GM19395 (cell line): ENCODE measurements at regions not wholly inside any gene's neighbourhood (a gene's known extent, or its start where the extent isn't known, plus 50 kb on each side); places are given as distances from the start of the nearest gene placed in this dataset.
"Not testable (repeated sequence)": the region's sequence is repeated elsewhere in the genome, so short reads cannot be mapped to it uniquely, and the experiment has no call there.

Experiments
- ATAC-seq: cut with Tn5 transposase; IDR thresholded peaks from one replicate; pipeline ENCODE4 v1.9.1; 2021; ENCODE audit warnings: mild to moderate bottlenecking, moderate library complexity; ENCODE audit not compliant: unreplicated experiment

DNA sequence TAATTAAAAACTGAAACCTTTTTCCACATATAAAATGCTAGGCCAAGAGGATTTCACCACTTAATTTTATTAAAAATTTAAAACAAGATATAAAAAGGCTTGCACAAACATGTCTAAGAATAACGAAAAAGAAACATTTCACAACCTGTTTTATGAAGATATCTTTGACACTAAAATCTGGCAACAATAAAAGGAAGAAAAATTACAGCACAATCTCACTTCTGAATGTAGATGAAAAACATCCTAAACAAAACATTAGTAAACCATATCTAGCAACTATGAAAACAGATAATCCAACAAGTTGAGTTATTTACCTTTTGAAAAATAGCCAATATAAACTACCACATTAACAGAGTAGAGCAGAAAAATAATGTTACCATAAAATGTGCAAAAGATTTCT lies 185.4 kb upstream of the MMADHC start:
- ATAC-seq: no peak

DNA sequence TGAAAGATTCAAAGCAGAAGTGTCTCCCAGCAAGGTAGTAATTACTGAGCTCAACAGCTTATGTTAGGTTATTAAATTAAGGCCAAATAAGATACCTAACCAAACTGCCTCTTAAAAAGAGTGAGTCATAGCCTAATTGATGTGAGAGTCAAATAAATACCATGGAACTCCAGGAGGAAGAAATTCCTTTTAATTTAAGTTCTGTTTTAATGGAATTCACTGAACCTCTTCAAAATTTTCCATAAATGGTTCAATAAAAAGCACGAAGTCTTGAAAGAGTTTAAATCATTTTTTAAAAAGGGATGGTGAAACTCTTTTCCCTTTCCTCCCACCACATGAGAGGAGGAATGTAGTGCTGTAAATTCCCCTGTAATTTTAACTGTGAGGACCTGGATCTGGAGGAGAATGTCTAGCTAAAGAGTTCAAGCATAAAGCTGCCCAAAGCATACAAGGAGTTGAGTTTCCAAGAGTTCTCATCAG lies 180.8 kb upstream of the MMADHC start:
- no peak for ATAC-seq

DNA sequence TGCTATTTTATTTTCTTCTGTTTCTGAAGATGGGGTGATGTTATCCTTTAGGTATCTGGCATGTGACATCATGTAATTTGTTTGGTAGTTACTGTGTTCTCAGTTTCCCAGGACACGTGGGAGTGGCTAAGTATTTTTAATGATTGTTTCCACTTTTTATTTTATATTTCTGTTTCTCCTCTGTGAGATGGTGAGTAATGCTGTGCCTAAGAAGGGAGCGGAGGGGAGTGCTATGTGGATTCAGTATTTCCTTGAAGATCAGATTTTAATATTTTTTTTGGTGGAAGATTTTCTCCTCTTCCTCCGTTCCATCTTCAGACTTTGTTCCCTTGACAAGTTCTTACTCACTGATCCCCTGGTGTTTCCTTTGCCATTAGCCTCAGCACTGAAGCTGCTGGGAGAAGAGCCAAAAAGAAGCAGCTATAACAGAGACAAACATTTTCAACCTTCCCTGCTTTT lies 180.0 kb upstream of the MMADHC start:
- ATAC-seq: no peak

DNA sequence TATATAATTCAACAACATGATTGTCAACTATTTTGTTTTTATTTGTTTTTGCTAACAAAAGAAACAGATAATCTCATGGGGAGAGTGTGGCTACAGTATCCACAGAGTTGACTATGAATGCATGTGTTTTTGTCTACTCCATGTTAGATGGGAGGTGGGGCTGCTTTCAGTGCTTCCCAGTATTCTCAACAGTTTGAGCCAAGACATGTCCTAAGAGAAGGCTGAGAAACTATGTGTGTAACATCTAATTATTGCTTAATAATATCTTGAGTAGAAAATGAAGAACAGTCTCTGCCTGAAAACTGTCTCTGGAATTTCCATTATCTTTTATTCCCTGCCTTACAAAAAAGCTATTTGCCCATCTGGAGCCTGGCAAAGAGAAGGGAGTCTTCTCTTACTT lies 178.8 kb upstream of the MMADHC start:
- no peak for ATAC-seq

DNA sequence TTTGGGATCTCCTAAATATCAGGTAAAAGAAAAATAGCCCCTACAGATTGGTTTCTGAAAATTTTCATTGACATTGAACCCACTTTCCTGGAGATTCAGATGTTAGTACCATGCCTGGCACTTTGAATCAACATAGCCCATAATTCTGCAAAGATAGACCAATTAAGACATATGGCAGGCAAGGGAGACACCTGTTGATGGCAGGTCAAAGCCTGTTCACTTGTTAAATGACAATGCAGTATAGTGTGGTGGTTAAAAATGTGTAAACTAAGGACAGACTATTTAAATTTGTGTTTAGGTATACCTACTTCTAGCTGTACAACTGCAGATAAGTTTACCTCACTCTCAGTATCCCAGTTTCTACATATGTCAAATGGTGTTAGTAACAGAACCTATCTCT lies 178.1 kb upstream of the MMADHC start:
- ATAC-seq: no peak

DNA sequence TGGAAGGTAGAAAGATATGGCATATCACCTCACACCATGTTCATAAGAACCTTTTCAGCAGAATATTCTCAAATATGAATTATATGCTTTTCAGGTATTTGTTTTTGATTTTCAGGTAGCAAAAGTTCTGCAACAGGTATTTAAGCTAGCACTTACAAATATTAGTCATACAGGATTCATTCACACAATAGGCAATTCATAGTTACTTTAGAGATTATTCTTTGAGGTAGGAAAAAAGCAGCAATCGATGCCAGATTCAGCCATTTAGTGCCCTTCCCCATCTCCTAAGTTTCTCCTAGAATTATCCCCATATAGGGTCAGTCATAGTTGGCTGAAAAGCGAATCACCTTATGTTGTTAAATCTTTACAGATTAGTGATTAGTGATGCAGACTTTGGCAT lies 177.4 kb upstream of the MMADHC start:
- no peak for ATAC-seq

DNA sequence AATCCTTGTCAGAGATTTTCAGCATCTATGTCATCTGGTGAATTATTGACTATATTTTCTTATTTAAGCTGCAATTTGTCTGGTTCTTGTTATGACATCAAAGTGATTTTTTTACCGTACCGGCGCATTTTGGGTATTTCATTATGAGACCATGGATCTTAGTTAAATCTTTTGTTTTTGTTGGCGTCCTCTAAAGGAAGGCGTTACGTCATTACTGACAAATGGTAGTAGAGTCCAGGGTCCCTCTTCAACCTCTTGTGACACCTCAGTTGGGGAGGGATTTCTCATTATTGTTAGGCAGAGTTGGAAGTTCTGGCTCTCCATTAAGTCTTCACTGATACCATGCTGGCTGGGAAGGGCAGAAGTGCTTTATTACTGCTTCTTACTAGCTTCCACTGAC lies 175.8 kb upstream of the MMADHC start:
- no peak for ATAC-seq

DNA sequence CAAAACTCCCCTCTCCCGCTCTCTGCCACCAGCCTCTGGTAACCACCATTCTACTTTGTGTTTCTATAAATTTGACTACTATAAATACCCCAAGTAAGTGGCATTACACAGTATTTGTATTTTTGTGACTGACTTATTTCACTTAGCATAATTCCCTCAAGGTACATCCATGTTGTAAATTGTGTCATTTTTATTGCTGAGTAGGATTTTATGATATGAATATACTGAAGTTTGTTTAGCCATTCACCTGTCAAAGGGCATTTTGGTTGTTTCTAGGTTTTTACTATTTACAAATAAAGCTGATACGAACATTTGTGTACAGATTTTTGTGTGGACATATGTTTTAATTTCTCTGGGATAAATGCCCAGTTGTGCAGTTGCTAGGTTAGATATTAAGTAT lies 174.0 kb upstream of the MMADHC start:
- no peak for ATAC-seq

DNA sequence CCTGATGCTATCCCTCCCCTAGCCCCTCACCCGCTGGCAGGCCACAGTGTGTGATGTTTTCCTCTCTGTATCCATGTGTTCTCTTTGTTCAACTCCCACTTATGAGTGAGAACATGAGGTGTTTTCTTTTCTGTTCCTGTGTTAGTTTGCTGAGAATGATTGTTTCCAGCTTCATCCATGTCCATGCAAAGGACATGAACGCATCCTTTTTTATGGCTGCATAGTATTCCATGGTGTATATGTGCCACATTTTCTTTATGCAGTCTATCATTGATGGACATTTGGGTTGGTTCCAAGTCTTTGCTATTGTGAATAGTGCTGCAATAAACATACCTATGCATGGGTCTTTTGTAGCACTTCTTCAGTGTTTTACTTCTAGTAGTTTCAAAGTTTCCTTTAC lies 171.8 kb upstream of the MMADHC start:
- not testable (repeated sequence) for ATAC-seq

DNA sequence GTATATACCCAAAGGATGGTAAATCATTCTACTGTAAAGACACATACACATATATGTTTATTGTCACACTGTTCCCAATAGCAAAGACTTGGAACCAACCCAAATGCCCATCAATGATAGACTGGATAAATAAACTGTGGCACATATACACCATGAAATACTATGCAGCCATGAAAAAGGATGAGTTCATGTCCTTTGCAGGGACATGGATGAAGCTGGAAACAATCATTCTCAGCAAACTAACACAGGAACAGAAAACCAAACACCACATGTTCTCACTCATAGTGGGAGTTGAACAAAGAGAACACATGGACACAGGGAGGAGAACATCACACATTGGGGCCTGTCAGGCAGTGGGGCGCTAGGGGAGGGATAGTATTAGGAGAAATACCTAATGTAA lies 167.1 kb upstream of the MMADHC start:
- ATAC-seq: not testable (repeated sequence)

DNA sequence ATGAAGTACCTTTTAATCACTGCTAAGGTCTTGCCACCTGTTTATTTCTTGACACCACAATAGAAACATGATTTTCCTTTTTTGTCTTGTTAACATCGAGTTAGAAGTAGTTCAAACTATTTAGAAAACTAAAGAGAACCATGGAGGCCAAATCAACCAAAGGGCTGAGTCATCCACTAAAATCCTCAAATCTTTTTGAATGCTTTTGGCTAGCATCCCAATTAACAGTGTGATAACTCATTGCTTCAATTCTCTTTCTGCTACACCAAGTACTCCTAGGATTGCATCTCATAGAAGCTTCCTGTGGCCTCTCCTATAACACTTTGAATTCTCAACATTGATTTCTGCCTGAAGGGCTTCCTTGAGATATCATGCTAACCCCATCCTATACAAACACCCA lies 159.9 kb upstream of the MMADHC start:
- ATAC-seq: no peak

DNA sequence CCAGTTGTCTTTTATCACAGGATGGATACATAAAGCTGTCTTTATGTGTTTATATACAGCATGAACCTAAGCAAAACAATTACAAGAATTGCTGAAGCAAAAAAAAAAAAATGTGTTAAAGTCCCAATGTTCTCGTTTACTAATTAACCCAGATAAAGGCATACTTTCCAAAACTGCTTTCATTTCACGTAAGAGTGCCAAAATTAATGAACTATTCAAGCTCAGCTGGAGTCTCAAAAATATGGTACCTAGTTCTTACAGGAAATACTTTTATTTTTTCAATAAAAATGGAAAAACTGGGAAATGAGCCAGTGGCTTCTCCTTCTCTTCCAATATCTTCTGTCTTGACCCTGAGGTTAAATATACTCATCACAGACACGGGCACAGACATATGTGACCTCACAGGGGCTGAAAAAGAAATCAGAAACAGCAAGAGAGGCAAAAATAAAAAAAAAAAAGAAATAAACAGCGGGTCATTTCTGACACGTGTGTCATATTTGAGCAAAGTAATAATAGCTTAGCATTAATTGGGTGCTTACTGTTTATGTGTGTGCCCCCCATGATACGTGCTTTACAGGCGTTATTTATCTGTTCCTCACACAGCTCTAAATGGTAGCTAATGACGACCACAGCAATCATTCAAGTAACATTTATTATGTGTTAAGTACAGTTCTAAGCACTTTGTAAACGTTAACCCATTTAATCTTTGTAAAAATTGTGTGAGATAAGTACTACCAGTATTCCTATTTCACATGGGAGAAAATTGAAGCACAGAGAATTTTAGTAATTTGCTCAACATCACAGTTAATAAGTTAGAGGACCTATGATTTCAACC lies 158.0 kb upstream of the MMADHC start:
- ATAC-seq: no peak

DNA sequence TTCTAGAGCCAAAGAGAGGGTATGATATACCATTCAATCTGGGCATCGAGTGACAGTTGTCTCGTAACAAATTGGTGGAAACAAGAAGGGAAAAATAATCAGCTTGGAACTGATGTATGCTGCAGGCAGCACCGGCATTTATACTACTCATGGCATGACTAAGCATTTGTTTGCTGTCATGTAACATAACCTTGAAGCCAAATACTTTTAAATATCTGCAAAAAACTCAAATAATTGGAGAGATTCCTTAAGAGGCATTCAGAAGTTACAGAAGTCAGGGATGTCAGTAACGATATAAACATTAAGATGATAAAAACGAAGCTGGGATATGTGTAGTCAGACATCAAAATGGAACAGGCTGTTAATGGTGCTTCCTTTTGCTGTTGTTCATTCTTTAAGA lies 157.3 kb upstream of the MMADHC start:
- no peak for ATAC-seq

DNA sequence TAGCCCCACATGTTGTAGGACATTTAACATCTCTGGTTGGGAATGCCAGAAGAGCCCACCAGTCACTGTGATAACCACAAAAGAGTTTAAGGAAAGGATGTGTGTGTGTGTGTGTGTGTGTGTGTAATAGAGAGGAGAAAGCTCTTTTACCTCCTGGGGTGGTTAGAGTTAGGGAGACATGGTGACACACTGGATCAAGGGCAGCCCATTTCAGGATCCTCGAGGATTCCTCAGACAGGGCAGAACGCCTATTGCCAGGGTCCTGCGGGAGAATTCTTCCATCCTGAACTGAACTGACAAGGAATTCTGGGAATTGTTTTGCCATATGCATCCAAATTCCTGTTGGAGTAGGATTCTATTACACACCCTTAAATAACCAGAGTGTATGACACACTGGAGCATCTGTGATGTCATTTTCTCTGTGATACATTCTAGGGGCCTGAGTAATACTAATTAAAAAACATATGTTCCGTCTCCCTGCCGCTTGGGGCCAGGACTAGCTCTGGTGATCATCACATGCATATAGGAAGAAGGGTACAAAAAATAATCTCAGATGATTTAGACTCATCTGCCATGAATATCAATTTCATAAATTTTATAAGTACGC lies 156.4 kb upstream of the MMADHC start:
- no peak for ATAC-seq

DNA sequence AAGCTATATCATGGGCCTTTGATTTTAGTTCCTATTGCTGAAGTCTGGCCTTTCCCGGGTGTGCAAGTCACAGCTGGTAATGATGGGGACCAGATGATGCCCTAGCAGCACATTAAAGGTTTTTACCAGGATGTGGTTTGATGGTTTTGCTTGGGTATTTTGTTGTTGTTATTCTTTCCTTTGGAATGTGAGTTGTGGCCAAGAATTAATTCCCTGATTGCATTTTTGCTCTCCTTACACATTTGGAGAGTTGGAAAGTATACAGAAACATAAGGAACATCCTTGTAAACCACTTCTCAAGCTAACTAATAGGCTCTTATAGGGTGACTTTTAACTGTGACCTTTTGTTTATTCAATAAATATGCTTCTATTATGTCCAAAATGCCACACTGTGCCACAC lies 154.1 kb upstream of the MMADHC start:
- ATAC-seq: no peak

DNA sequence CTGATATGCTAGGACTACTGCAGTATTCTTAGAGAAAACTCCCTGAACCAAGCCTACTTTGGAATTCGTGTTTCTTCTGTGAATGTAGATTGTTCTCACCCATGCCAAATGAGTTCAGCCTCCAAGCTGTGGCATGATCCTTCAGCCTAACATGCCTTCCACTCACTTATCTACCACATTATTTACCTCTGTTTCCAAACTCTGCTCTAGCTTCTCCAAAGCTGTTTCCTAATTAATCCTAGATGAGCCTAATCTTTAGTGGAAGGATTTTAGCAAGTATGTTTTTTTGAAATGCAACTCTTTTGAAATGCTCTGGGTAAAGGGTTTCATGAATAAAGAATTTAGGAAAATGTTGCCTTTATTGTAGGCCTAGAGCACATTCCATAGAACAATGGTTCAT lies 152.9 kb upstream of the MMADHC start:
- no peak for ATAC-seq

DNA sequence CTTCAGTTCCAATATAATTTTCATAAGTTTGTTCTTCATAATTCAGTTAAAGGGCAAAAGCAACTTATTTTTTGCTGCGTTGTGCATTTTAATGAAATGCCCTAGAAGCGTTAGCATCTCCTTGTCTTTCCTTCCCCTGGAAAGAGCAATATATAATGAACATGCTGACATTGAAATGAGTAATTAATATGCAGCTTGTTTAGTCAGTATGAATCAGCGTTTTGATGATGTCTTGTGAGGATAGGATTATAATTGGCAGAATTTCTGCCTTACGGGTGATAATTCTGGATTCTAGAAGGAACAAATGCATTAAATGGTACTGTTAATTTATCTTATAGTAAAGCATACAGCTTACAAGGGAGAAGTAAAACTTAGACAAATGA lies 152.3 kb upstream of the MMADHC start:
- no peak for ATAC-seq

DNA sequence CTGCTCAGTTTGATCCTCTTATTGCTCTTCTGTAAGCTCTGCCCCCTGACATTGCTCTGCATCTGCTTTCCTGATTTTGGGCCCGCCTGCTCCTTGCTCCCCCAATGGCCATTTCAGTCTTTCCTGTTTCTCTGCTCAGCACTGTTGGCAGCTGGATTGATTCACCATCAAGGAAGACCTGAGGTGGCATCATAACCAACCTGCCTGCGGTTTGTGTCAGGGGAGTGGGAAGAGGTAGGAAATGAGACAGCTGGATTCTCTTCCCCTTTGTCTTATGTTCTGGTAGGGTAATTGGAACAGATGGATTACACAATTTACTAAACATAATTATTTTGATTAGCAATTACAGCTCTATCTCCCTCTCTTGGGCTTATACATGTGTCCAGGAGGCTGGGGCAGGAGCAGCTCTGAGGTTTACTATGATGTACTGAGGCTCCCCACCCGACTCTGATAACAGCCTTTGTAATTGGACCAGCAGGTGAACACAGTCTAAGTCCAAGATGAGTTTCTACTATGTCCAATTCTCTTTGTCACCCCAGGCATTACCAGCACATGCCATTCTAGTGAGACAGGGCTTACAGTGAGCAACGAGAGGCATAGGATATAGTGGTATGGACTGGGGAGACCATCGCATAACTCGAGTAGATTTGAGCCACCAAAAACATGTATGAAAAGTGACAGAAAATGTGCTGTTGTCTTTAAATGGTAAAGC lies 151.8 kb upstream of the MMADHC start:
- no peak for ATAC-seq

DNA sequence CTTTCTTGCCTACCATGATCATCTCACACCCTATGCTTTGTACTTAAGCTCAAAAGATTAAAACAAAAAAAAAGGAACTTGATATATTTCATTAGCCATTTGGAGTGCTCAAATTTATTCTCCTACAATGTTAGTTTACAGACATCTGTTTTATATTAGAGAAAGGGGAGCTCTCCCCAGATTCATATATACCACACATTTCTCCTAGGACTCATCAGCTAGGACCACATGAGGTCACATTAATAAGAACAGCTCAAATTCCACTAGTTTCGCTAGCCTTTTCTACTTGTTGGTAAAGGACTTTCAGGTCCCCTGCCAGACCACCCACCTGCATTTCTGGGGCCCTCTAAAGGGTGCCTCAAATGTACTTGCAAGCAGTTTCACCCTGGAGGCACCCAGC lies 151.2 kb upstream of the MMADHC start:
- ATAC-seq: no peak

DNA sequence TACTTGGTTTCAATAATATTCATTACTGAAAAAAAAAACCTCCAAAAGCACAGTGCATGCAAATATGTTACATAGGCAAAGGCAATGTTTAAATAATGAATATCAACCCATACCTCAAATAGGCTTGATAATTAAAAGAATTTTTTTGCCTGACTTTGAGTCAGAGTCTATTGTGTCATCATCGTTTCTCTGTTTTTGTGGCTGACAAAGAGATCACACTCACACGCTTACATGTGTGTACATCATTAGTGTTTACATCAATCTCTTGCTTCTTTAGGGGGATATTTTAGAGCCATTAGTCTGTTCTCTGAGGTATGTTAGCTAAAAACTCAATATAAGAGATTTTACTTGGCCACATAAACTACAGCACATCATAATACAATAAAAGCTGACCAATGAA lies 150.3 kb upstream of the MMADHC start:
- ATAC-seq: no peak

DNA sequence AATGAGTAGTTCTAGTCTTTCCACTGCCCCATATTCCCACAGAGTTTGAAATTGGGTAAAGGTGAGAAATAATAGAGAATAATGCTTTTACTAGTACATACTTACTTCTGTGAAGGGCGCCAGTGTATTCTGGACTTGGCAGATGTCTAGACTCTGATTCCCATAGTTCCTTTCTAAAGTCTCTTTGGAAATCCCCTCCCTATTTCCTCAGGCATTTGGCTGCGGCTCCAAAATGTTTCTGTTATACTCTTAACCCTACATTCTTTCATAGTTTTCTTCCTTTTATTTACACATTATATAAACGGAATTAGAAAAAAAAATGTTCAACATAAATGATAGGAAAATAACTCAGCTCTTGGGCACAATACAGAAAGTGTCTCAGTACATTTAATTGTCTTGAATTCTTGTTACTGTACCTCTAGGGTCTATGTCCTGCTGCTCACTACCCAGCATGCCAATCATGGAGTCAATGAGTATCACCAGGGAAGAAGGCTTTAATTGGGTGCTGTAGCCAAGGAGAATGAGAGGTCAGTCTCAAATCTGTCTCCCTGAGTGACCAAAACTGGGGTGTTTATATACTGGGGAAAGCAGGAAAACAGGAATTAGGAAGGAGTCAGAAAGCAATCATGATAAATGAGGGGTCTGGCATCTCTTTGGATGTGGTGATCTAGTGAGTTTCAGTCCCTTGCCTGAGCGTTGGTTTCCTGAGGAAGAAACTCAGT lies 147.8 kb upstream of the MMADHC start:
- ATAC-seq: no peak
